HepG2 (cell line): ENCODE measurements at regions not wholly inside any gene's neighbourhood (a gene's known extent, or its start where the extent isn't known, plus 50 kb on each side); places are given as distances from the start of the nearest gene placed in this dataset.

Experiments used
- ATAC-seq: fragments of 200-7000 bp; cut with Tn5 transposase; 3 replicates; pipeline ENCODE4 v1.9.1; 2020; ENCODE audit warnings: mild to moderate bottlenecking, moderate library complexity
- BruUV-seq: library from RNA; stranded (reverse); fragments of 400-500 nt; replicated peaks from 2 replicates; lab custom pipeline; 2021; lab: Mats Ljungman, UMichigan
- CTCF ChIA-PET: fragments of 300-600 bp; formaldehyde crosslinking; extraction: SDS; loops from one replicate; lab custom pipeline; 2021; ENCODE audit warnings: low total read pairs, inconsistent platforms, low intra/inter-chr PET ratio; lab: Yijun Ruan, JAX
- POLR2A ChIA-PET: fragments of 350-600 bp; sonication (Branson Sonifier 250); formaldehyde crosslinking; loops from one replicate; lab custom pipeline; 2020; ENCODE audit warnings: antibody characterized with exemption, inconsistent platforms; lab: Yijun Ruan, JAX
- DNase-seq: peaks from one replicate; pipeline ENCODE4 v3.0.0-alpha.2; 2015; ENCODE audit warnings: low spot score
- FAIRE-seq: peaks from 3 replicates; lab custom pipeline; 2011; peaks lifted over from hg19 to GRCh38; lab: Jason Lieb, UNC
- H2AFZ ChIP-seq: one replicate; pipeline ENCODE4 v1.6.1; 2011; ENCODE audit warnings: low read length, inconsistent platforms
- H3K27ac ChIP-seq: fragments of 300-600 bp; 3 replicates; pipeline ENCODE4 v1.8.0; 2011; ENCODE audit warnings: mixed run types, mild to moderate bottlenecking, mixed read lengths, low read length, inconsistent platforms; ENCODE audit not compliant: insufficient read depth; ENCODE audit errors: extremely low read length
- H3K27me3 ChIP-seq, 2 experiments: fragments of 200-600 bp in 1 of 2; 2 replicates in 1 of 2; 3 replicates in 1 of 2; pipeline versions ENCODE4 v1.6.0 to v1.8.0; 2011; ENCODE audit warnings: low read length in 2 of 2, mild to moderate bottlenecking in 2 of 2, moderate library complexity in 2 of 2, inconsistent platforms in 1 of 2; ENCODE audit not compliant: insufficient read depth in 2 of 2, control insufficient read depth in 1 of 2
- H3K36me3 ChIP-seq, 2 experiments: fragments of 200-600 bp in 1 of 2; replicated peaks in 1 of 2; 2 replicates in 1 of 2; 3 replicates in 1 of 2; pipeline versions ENCODE4 v1.5.1 to v1.8.0; 2011; ENCODE audit warnings: low read length in 2 of 2, inconsistent platforms in 1 of 2; ENCODE audit not compliant: insufficient read depth in 2 of 2, control insufficient read depth in 1 of 2
- H3K4me1 ChIP-seq: 2 replicates; pipeline ENCODE4 v1.5.1; 2012; ENCODE audit warnings: low read length, inconsistent platforms; ENCODE audit not compliant: insufficient read depth
- H3K4me2 ChIP-seq: 2 replicates; pipeline ENCODE4 v1.6.0; 2011; ENCODE audit warnings: low read depth, low read length, inconsistent platforms
- H3K4me3 ChIP-seq, 3 experiments: fragments of 200-600 bp in 1 of 3; sonication (generic), shearing (Covaris generic) in 1 of 3; replicated peaks in 1 of 3; 2 replicates each; pipeline ENCODE4 v1.5.1; 2011 to 2016; ENCODE audit warnings: low read length in 3 of 3, inconsistent platforms in 2 of 3, low read depth in 2 of 3, mild to moderate bottlenecking in 2 of 3, control low read depth in 1 of 3, mixed read lengths in 1 of 3; ENCODE audit not compliant: insufficient read depth in 1 of 3
- H3K79me2 ChIP-seq: one replicate; pipeline ENCODE4 v1.6.1; 2011; ENCODE audit warnings: low read length, inconsistent platforms; ENCODE audit not compliant: insufficient read depth
- H3K9ac ChIP-seq: 2 replicates; pipeline ENCODE4 v1.6.0; 2011; ENCODE audit warnings: mild to moderate bottlenecking, low read depth, low read length, inconsistent platforms; ENCODE audit not compliant: insufficient read depth
- H3K9me3 ChIP-seq: 2 replicates; pipeline ENCODE4 v1.5.1; 2012; ENCODE audit warnings: mild to moderate bottlenecking, low read length
- H4K20me1 ChIP-seq: 2 replicates; pipeline ENCODE4 v1.6.0; 2011; ENCODE audit warnings: inconsistent platforms, mild to moderate bottlenecking, low read length, moderate library complexity; ENCODE audit not compliant: insufficient read depth
- HMGXB3 ChIP-seq: sonication (generic); formaldehyde crosslinking; IDR thresholded peaks from 2 replicates; pipeline ENCODE4 v1.4.0; 2020; ENCODE audit warnings: missing genetic modification reagents, borderline replicate concordance
- KDM5B ChIP-seq: sonication (generic); formaldehyde crosslinking; IDR thresholded peaks from 2 replicates; pipeline ENCODE4 v1.4.0; 2020; ENCODE audit warnings: missing genetic modification reagents, mild to moderate bottlenecking, borderline replicate concordance
- MAX ChIP-seq: IDR thresholded peaks from 2 replicates; pipeline ENCODE4 v1.6.1; 2012; ENCODE audit warnings: inconsistent platforms
- SKI ChIP-seq: fragments of 450-650 bp; IDR thresholded peaks from one replicate; pipeline ENCODE4 v1.6.1; 2018; ENCODE audit warnings: mild to moderate bottlenecking; ENCODE audit not compliant: partially characterized antibody
- SKIL ChIP-seq: sonication (generic); formaldehyde crosslinking; IDR thresholded peaks from 2 replicates; pipeline ENCODE4 v1.8.0; 2022; ENCODE audit warnings: missing genetic modification reagents, mild to moderate bottlenecking, moderate library complexity, borderline replicate concordance
- ZNF557 ChIP-seq: sonication (generic); formaldehyde crosslinking; IDR thresholded peaks from 2 replicates; pipeline ENCODE4 v1.4.0; 2020; ENCODE audit warnings: missing genetic modification reagents
- WGBS: methylation state at CpG from one replicate; pipeline ENCODE4 v1.1.6; 2017; ENCODE audit warnings: low lambda C conversion rate; 5-methylcytosine and 5-hydroxymethylcytosine counted together
- in situ Hi-C: cut with HindIII; loops from 2 replicates; pipeline ENCODE4 v1.10.0; 2017; ENCODE audit warnings: low pct_unique_long_range_greater_than_20kb; ENCODE audit not compliant: extremely low pct_ligation_motif_present
- intact Hi-C: fragments of 100-400 bp; cut with micrococcal nuclease; formaldehyde crosslinking; loops from one replicate; pipeline ENCODE4 v1.10.0; 2022; ENCODE audit not compliant: unreplicated experiment

GRCh38 chr3:56966104-56966503, 94.4 kb upstream of the SPATA12 start:
- Histone ChIP-seq H3K36me3 (no peaks in the 10 kb centered on the region), H3K27ac (no peak overlapping the region), H3K4me3 (no peak overlapping the region), H3K79me2 (no peaks in the 10 kb centered on the region), H3K9ac (no peak overlapping the region)
- 92% methylated on average over 1 of the region's 1 CpG for WGBS
- ATAC-seq (no peak), FAIRE-seq (no peak)
- no TSS peak for BruUV-seq
- POLR2A ChIA-PET: no interaction called here
- TF ChIP-seq SKI (no peak), MAX (no peak), KDM5B (CRISPR knock-in tag) (no peak), SKIL (CRISPR knock-in tag) (no peak), HMGXB3 (no peak), ZNF557 (CRISPR knock-in tag) (no peak)
- TF ChIP-seq, all 625 proteins: peak for 0
- H3K4me1 ChIP-seq: peaks cover 23% of the 10 kb centered on the region
- CTCF ChIA-PET: no interaction called here
- H2AFZ ChIP-seq: no peak overlapping the region
- in situ Hi-C loops: no loop called here
- H4K20me1 ChIP-seq: no peaks in the 10 kb centered on the region
- no peaks in the 10 kb centered on the region for H3K27me3 ChIP-seq
- no peak overlapping the region for H3K4me2 ChIP-seq
- intact Hi-C loops: no loop called here
- DNase-seq: no peak
- H3K9me3 ChIP-seq: no peaks in the 10 kb centered on the region
